HG03439 (cell line): ENCODE measurements at regions not wholly inside any gene's neighbourhood (a gene's known extent, or its start where the extent isn't known, plus 50 kb on each side); places are given as distances from the start of the nearest gene placed in this dataset.

Experiments used
- ATAC-seq: cut with Tn5 transposase; IDR thresholded peaks from one replicate; pipeline ENCODE4 v1.9.1; 2021; ENCODE audit warnings: mild to moderate bottlenecking, moderate library complexity; ENCODE audit not compliant: unreplicated experiment

GRCh38 chr12:38984388-38984787 lies 79.0 kb upstream of the CPNE8 start:
- no peak for ATAC-seq

- no peak for ATAC-seq
These were observed 77.8 kb upstream of the CPNE8 start for GRCh38 chr12:38983117-38983571.

GRCh38 chr12:38977132-38977531 lies 71.7 kb upstream of the CPNE8 start:
- no peak for ATAC-seq

- ATAC-seq, result no peak
These were observed 64.3 kb upstream of the CPNE8 start for GRCh38 chr12:38969706-38970105.

GRCh38 chr12:38961683-38962082 lies 56.3 kb upstream of the CPNE8 start:
- ATAC-seq, result no peak

- no peak for ATAC-seq
These were observed 55.6 kb upstream of the CPNE8 start for GRCh38 chr12:38961012-38961411.

GRCh38 chr12:38956337-38956736 lies 50.9 kb upstream of the CPNE8 start:
- ATAC-seq, result no peak
